ENCODE measurements at regions not wholly inside any gene's neighbourhood (a gene's known extent, or its start where the extent isn't known, plus 50 kb on each side); places are given as distances from the start of the nearest gene placed in this dataset.

DNA sequence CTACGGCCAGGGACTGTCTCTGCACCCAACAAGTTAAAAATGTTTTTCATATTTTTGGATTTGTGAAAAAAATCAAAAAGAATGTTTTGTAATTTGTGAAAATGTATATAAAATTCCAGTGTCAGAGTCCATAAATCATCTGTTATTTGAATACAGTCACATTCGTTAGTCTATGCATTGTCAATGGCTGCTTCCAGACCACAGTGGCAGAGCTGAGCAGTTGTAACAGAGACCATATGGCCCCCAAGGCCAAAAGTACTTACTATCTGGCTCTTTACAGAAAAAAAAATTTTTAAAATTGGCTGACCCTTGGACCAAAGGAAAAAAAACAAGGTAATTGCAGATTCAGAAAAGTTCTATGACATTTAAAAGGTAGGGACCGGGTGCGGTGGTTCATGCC, 86.7 kb upstream of the ATL2 start:
- intact Hi-C loops (cut with micrococcal nuclease): no loop called here
- no peak overlapping the region for H2AFZ ChIP-seq (ENCODE audit: low read depth, low read length)
- H3K36me3 ChIP-seq (ENCODE audit: control insufficient read depth in 2 of 2, extremely low read depth in 1 of 2, insufficient read depth in 2 of 2, low read length in 2 of 2): no peaks in the 10 kb centered on the region
- BruUV-seq (replicated peaks): no TSS peak
- peaks cover 2 to 3% of the 10 kb centered on the region in 2 experiments for H3K27me3 ChIP-seq (ENCODE audit: control insufficient read depth in 2 of 2, insufficient read depth in 2 of 2, low read length in 2 of 2)
- H3K9me1 ChIP-seq (replicated peaks; ENCODE audit: control insufficient read depth, extremely low read depth, insufficient read depth, low read length): no peaks in the 10 kb centered on the region
- no peak for FAIRE-seq
- no peak overlapping the region for H3K9ac ChIP-seq (replicated peaks; ENCODE audit: extremely low read depth, insufficient read depth, low read length)
- H3K4me2 ChIP-seq (ENCODE audit: insufficient read depth, low read length): no peak overlapping the region
- no peaks in the 10 kb centered on the region for H4K20me1 ChIP-seq (replicated peaks; ENCODE audit: control insufficient read depth, extremely low read depth, insufficient read depth, low read length)
- H3K4me3 ChIP-seq (replicated peaks in 1 of 3; ENCODE audit: insufficient read depth in 1 of 3, low read depth in 1 of 3, low read length in 3 of 3): no peak overlapping the region
- no peak for DNase-seq (ENCODE audit: low read depth, low spot score)
- H3K9me3 ChIP-seq (replicated peaks; ENCODE audit: control insufficient read depth, insufficient read depth, low read length): no peaks in the 10 kb centered on the region
- no peak for TF ChIP-seq POLR2A (IDR thresholded peaks at IDR 0.05; ENCODE audit: low read depth, low read length)
- TF ChIP-seq EZH2 (IDR thresholded peaks at IDR 0.05; ENCODE audit: borderline replicate concordance, low read depth, low read length, severe bottlenecking): no peak
- TF ChIP-seq, protein P1, sequence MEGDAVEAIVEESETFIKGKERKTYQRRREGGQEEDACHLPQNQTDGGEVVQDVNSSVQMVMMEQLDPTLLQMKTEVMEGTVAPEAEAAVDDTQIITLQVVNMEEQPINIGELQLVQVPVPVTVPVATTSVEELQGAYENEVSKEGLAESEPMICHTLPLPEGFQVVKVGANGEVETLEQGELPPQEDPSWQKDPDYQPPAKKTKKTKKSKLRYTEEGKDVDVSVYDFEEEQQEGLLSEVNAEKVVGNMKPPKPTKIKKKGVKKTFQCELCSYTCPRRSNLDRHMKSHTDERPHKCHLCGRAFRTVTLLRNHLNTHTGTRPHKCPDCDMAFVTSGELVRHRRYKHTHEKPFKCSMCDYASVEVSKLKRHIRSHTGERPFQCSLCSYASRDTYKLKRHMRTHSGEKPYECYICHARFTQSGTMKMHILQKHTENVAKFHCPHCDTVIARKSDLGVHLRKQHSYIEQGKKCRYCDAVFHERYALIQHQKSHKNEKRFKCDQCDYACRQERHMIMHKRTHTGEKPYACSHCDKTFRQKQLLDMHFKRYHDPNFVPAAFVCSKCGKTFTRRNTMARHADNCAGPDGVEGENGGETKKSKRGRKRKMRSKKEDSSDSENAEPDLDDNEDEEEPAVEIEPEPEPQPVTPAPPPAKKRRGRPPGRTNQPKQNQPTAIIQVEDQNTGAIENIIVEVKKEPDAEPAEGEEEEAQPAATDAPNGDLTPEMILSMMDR (IDR thresholded peaks at IDR 0.05; ENCODE audit: extremely low read depth in 1 of 2, insufficient read depth in 1 of 2, low read depth in 1 of 2, low read length in 2 of 2): no peak
- no peak for TF ChIP-seq JUN (IDR thresholded peaks at IDR 0.05; ENCODE audit: borderline replicate concordance, insufficient read depth, insufficient read length, low read depth)
- TF ChIP-seq GATA2 (IDR thresholded peaks at IDR 0.05; ENCODE audit: insufficient read depth, insufficient read length, low read depth, low read length): no peak
- no peak for TF ChIP-seq MAX (IDR thresholded peaks at IDR 0.05; ENCODE audit: insufficient read depth, insufficient read length)
- TF ChIP-seq MYC (IDR thresholded peaks at IDR 0.05; ENCODE audit: low read depth, low read length): no peak
- TF ChIP-seq FOS (IDR thresholded peaks at IDR 0.05; ENCODE audit: borderline replicate concordance, insufficient read depth, low read length): no peak
- no peak for TF ChIP-seq POLR2AphosphoS5 (IDR thresholded peaks at IDR 0.05; ENCODE audit: insufficient read depth, low read depth, low read length)
- no peaks in the 10 kb centered on the region for H3K79me2 ChIP-seq (ENCODE audit: control insufficient read depth, insufficient read depth, low read length)
- CTCF ChIA-PET: interaction anchor here (1.1 kb wide), 1 partner anchor 148 kb away, joined by 3 read pairs; no protein-coding TSS in a partner anchor
- H3K4me1 ChIP-seq (ENCODE audit: control insufficient read depth, extremely low read depth, insufficient read depth, low read length): no peaks in the 10 kb centered on the region
- dilution Hi-C loops (cut with MboI; ENCODE audit: extremely low pct_ligation_motif_present, low sequenced_read_pairs): no loop called here
- H3K27ac ChIP-seq (ENCODE audit: insufficient read depth, low read depth, low read length): no peak overlapping the region
- POLR2A ChIA-PET: no interaction called here
